ENCODE measurements at regions not wholly inside any gene's neighbourhood (a gene's known extent, or its start where the extent isn't known, plus 50 kb on each side); places are given as distances from the start of the nearest gene placed in this dataset.
"Not testable (repeated sequence)": the region's sequence is repeated elsewhere in the genome, so short reads cannot be mapped to it uniquely, and the experiment has no call there.

GRCh38 chr21:10325546-10325945, 195.8 kb upstream of the TPTE start:
- DNase-seq (ENCODE audit: low read depth, low spot score); in situ Hi-C loops (cut with HindIII; ENCODE audit: low pct_unique_long_range_greater_than_20kb, low sequenced_read_pairs): not testable (repeated sequence)

GRCh38 chr21:10326146-10326545, 195.2 kb upstream of the TPTE start:
- DNase-seq (ENCODE audit: low read depth, low spot score); in situ Hi-C loops (cut with HindIII; ENCODE audit: low pct_unique_long_range_greater_than_20kb, low sequenced_read_pairs): not testable (repeated sequence)

GRCh38 chr21:10328646-10329045, 192.7 kb upstream of the TPTE start:
- in situ Hi-C loops (cut with HindIII; ENCODE audit: low pct_unique_long_range_greater_than_20kb, low sequenced_read_pairs); DNase-seq (ENCODE audit: low read depth, low spot score): not testable (repeated sequence)

GRCh38 chr21:10330641-10331119, 190.7 kb upstream of the TPTE start:
- not testable (repeated sequence) for DNase-seq (ENCODE audit: low read depth, low spot score)

GRCh38 chr21:10331134-10331533, 190.2 kb upstream of the TPTE start:
- in situ Hi-C loops (cut with HindIII; ENCODE audit: low pct_unique_long_range_greater_than_20kb, low sequenced_read_pairs); DNase-seq (ENCODE audit: low read depth, low spot score): not testable (repeated sequence)

More at GRCh38 chr21:10330641-10331119, 190.7 kb upstream of the TPTE start:
- in situ Hi-C loops (cut with HindIII; ENCODE audit: low pct_unique_long_range_greater_than_20kb, low sequenced_read_pairs) = not testable (repeated sequence)

- DNase-seq (ENCODE audit: low read depth, low spot score); in situ Hi-C loops (cut with HindIII; ENCODE audit: low pct_unique_long_range_greater_than_20kb, low sequenced_read_pairs): not testable (repeated sequence)
Observed at GRCh38 chr21:10332935-10333334, 188.4 kb upstream of the TPTE start.

- DNase-seq (ENCODE audit: low read depth, low spot score); in situ Hi-C loops (cut with HindIII; ENCODE audit: low pct_unique_long_range_greater_than_20kb, low sequenced_read_pairs): not testable (repeated sequence)
Observed at GRCh38 chr21:10334391-10334790, 187.0 kb upstream of the TPTE start.

GRCh38 chr21:10342261-10342956, 179.0 kb upstream of the TPTE start:
- in situ Hi-C loops (cut with HindIII; ENCODE audit: low pct_unique_long_range_greater_than_20kb, low sequenced_read_pairs) = not testable (repeated sequence)
- DNase-seq (ENCODE audit: low read depth, low spot score) = peak; percentile 84

- in situ Hi-C loops (cut with HindIII; ENCODE audit: low pct_unique_long_range_greater_than_20kb, low sequenced_read_pairs) = not testable (repeated sequence)
Observed at GRCh38 chr21:10343146-10343935, 178.0 kb upstream of the TPTE start.

GRCh38 chr21:10344266-10344665, 177.1 kb upstream of the TPTE start:
- in situ Hi-C loops (cut with HindIII; ENCODE audit: low pct_unique_long_range_greater_than_20kb, low sequenced_read_pairs) = not testable (repeated sequence)
- peak; percentile 40 for DNase-seq (ENCODE audit: low read depth, low spot score)

More at GRCh38 chr21:10343146-10343935, 178.0 kb upstream of the TPTE start:
- DNase-seq (ENCODE audit: low read depth, low spot score) = not testable (repeated sequence)

- DNase-seq (ENCODE audit: low read depth, low spot score); in situ Hi-C loops (cut with HindIII; ENCODE audit: low pct_unique_long_range_greater_than_20kb, low sequenced_read_pairs): not testable (repeated sequence)
Observed at GRCh38 chr21:10345178-10345612, 176.2 kb upstream of the TPTE start.

GRCh38 chr21:10346249-10346648, 175.1 kb upstream of the TPTE start:
- in situ Hi-C loops (cut with HindIII; ENCODE audit: low pct_unique_long_range_greater_than_20kb, low sequenced_read_pairs); DNase-seq (ENCODE audit: low read depth, low spot score): not testable (repeated sequence)

- in situ Hi-C loops (cut with HindIII; ENCODE audit: low pct_unique_long_range_greater_than_20kb, low sequenced_read_pairs); DNase-seq (ENCODE audit: low read depth, low spot score): not testable (repeated sequence)
Observed at GRCh38 chr21:10346933-10347615, 174.3 kb upstream of the TPTE start.

GRCh38 chr21:10347675-10348074, 173.7 kb upstream of the TPTE start:
- in situ Hi-C loops (cut with HindIII; ENCODE audit: low pct_unique_long_range_greater_than_20kb, low sequenced_read_pairs) = not testable (repeated sequence)

GRCh38 chr21:10348150-10348549, 173.2 kb upstream of the TPTE start:
- in situ Hi-C loops (cut with HindIII; ENCODE audit: low pct_unique_long_range_greater_than_20kb, low sequenced_read_pairs); DNase-seq (ENCODE audit: low read depth, low spot score): not testable (repeated sequence)

More at GRCh38 chr21:10347675-10348074, 173.7 kb upstream of the TPTE start:
- not testable (repeated sequence) for DNase-seq (ENCODE audit: low read depth, low spot score)

- DNase-seq (ENCODE audit: low read depth, low spot score); in situ Hi-C loops (cut with HindIII; ENCODE audit: low pct_unique_long_range_greater_than_20kb, low sequenced_read_pairs): not testable (repeated sequence)
Observed at GRCh38 chr21:10354851-10355578, 166.4 kb upstream of the TPTE start.

GRCh38 chr21:10359120-10359519, 162.3 kb upstream of the TPTE start:
- in situ Hi-C loops (cut with HindIII; ENCODE audit: low pct_unique_long_range_greater_than_20kb, low sequenced_read_pairs); DNase-seq (ENCODE audit: low read depth, low spot score): not testable (repeated sequence)

All from SK-MEL-5 (cell line).